Gastrocnemius medialis (tissue), 4 donors: ENCODE measurements at regions not wholly inside any gene's neighbourhood (a gene's known extent, or its start where the extent isn't known, plus 50 kb on each side); places are given as distances from the start of the nearest gene placed in this dataset.
"Not testable (repeated sequence)": the region's sequence is repeated elsewhere in the genome, so short reads cannot be mapped to it uniquely, and the experiment has no call there.

ENCODE experiments used
- POLR2A ChIP-seq, 2 donors: fragments of 450-650 bp; IDR thresholded peaks; one replicate each; pipeline ENCODE4 v1.6.1; 2017; ENCODE audit warnings: antibody characterized with exemption in 2 of 2, mild to moderate bottlenecking in 2 of 2, moderate library complexity in 2 of 2
- TF ChIP-seq, protein P1 (sequence below), 5 experiments: fragments of 450-650 bp in 3 of 5; fragments of 200-600 bp in 2 of 5; sonication (generic) in 2 of 5; IDR thresholded peaks in 4 of 5; conservative IDR thresholded peaks in 1 of 5; 1 replicate in 4 of 5; 2 replicates in 1 of 5; pipeline ENCODE4 v1.5.1; 2016 to 2019; ENCODE audit warnings: antibody characterized with exemption in 5 of 5, mild to moderate bottlenecking in 3 of 5, moderate library complexity in 3 of 5

- TF ChIP-seq POLR2A (IDR thresholded peaks at IDR 0.05): not testable (repeated sequence)
- TF ChIP-seq, protein P1, sequence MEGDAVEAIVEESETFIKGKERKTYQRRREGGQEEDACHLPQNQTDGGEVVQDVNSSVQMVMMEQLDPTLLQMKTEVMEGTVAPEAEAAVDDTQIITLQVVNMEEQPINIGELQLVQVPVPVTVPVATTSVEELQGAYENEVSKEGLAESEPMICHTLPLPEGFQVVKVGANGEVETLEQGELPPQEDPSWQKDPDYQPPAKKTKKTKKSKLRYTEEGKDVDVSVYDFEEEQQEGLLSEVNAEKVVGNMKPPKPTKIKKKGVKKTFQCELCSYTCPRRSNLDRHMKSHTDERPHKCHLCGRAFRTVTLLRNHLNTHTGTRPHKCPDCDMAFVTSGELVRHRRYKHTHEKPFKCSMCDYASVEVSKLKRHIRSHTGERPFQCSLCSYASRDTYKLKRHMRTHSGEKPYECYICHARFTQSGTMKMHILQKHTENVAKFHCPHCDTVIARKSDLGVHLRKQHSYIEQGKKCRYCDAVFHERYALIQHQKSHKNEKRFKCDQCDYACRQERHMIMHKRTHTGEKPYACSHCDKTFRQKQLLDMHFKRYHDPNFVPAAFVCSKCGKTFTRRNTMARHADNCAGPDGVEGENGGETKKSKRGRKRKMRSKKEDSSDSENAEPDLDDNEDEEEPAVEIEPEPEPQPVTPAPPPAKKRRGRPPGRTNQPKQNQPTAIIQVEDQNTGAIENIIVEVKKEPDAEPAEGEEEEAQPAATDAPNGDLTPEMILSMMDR (IDR thresholded peaks at IDR 0.05 in 4 of 5, conservative IDR thresholded peaks at IDR 0.05 in 1 of 5): not testable (repeated sequence)
Measured at GRCh38 chrX:114041470-114041869, 542.4 kb upstream of the HTR2C start.
